Activated naive CD4-positive, alpha-beta T cell treated with anti-CD3 and anti-CD28 coated beads for 36 hours (primary cell): ENCODE measurements at regions not wholly inside any gene's neighbourhood (a gene's known extent, or its start where the extent isn't known, plus 50 kb on each side); places are given as distances from the start of the nearest gene placed in this dataset.

Experiments
- CTCF ChIA-PET: fragments of 350-600 bp; sonication (Branson Sonifier 250); formaldehyde crosslinking; loops from one replicate; lab custom pipeline; 2021; ENCODE audit warnings: antibody characterized with exemption; lab: Charles Lee
- DNase-seq: peaks from one replicate; pipeline ENCODE4 v3.0.0-alpha.2; 2020
- H3K27ac Mint-ChIP-seq: one replicate; pipeline ENCODE4 v1.8.0; 2021; ENCODE audit warnings: mild to moderate bottlenecking, mixed read lengths
- H3K27me3 Mint-ChIP-seq: one replicate; pipeline ENCODE4 v1.8.0; 2021; ENCODE audit warnings: low read depth, mixed read lengths
- H3K36me3 Mint-ChIP-seq: one replicate; pipeline ENCODE4 v1.8.0; 2021; ENCODE audit warnings: low read depth, mixed read lengths
- H3K4me1 Mint-ChIP-seq: one replicate; pipeline ENCODE4 v1.8.0; 2021; ENCODE audit warnings: low read depth, mixed read lengths
- H3K4me3 Mint-ChIP-seq: one replicate; pipeline ENCODE4 v1.8.0; 2021; ENCODE audit warnings: mild to moderate bottlenecking, moderate library complexity, mixed read lengths
- H3K9me3 Mint-ChIP-seq: one replicate; pipeline ENCODE4 v1.8.0; 2021; ENCODE audit warnings: mixed read lengths
- intact Hi-C: fragments of 100-400 bp; cut with micrococcal nuclease; formaldehyde crosslinking; loops from one replicate; pipeline ENCODE4 v1.15.1; 2023

DNA sequence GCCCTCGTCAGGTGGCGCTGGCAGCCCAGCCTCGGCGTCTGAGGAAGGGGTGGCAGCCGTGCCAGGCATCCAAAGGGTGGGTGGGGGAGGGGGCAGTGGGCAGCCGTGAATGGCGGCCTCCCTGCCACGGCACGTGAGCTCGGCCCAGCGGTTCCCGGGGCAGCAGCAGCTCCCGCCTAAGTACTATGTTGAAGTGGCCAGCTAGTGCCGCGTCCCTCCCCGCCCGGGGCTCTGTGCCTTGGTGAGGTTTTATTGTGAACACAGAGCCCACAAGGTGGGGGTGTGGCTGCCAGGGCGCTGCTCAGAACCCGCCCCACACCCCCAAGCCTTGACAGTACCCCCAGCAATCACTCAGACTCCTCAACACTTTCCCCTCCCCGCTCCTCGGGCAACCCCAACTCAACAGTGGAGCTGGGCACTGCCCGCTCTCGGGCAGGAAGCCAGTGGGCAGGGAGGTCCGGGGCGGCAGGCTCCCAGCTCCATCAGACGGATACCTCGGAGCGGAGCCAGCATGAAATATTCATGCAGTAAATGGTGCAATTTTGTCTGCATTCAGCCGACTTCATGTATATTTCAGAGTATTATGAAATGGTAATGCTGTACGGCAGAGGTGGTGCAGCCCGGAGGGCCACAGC, 80.4 kb downstream of the ENGASE start:
- DNase-seq: no peak
- H3K4me3 Mint-ChIP-seq: no peak overlapping the region
- H3K4me1 Mint-ChIP-seq: no peaks in the 10 kb centered on the region
- no peak overlapping the region for H3K27ac Mint-ChIP-seq
- CTCF ChIA-PET: no interaction called here
- H3K9me3 Mint-ChIP-seq: no peaks in the 10 kb centered on the region
- peaks cover 2% of the 10 kb centered on the region for H3K27me3 Mint-ChIP-seq
- H3K36me3 Mint-ChIP-seq: no peaks in the 10 kb centered on the region
- intact Hi-C loops: no loop called here

- no peak overlapping the region for H3K4me3 Mint-ChIP-seq
- CTCF ChIA-PET: no interaction called here
- intact Hi-C loops: no loop called here
- H3K9me3 Mint-ChIP-seq: no peaks in the 10 kb centered on the region
- DNase-seq: no peak
- H3K27ac Mint-ChIP-seq: no peak overlapping the region
- H3K36me3 Mint-ChIP-seq: no peaks in the 10 kb centered on the region
- no peaks in the 10 kb centered on the region for H3K4me1 Mint-ChIP-seq
- H3K27me3 Mint-ChIP-seq: peaks cover 2% of the 10 kb centered on the region
Measured at GRCh38 chr17:79154446-79154845, 79.8 kb downstream of the ENGASE start.

- Mint-ChIP-seq H3K27me3 (peaks cover 2% of the 10 kb centered on the region), H3K4me1 (no peaks in the 10 kb centered on the region), H3K36me3 (no peaks in the 10 kb centered on the region), H3K4me3 (no peak overlapping the region), H3K27ac (no peak overlapping the region), H3K9me3 (no peaks in the 10 kb centered on the region)
- intact Hi-C loops: no loop called here
- no peak for DNase-seq
- CTCF ChIA-PET: no interaction called here
Measured at GRCh38 chr17:79153367-79154130, 78.9 kb downstream of the ENGASE start.

GRCh38 chr17:79152636-79153035, 78.0 kb downstream of the ENGASE start:
- peaks cover 2% of the 10 kb centered on the region for H3K27me3 Mint-ChIP-seq

DNA sequence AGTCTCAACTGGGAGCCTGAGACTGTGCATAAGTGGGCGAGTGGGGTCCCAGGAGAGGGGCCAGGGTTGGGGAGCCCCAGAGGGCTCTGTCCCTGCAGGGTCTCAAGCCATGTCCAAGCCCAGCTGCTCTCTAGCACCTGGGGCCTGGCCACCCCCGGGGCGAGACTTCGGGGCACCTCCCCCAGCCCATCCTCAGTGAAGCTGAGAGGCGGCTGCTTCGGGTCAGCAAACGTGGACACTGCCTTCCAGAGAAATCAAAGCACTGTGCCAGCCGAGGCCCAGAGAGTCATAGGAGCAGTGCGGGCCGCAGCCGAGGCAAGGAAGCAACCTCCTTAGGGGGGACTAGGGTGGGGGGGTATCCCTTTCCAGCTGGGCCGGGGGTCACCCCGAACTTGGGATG, 77.5 kb downstream of the ENGASE start:
- no peaks in the 10 kb centered on the region for H3K4me1 Mint-ChIP-seq
- CTCF ChIA-PET: no interaction called here
- DNase-seq: no peak
- no peaks in the 10 kb centered on the region for H3K36me3 Mint-ChIP-seq
- no peak overlapping the region for H3K27ac Mint-ChIP-seq
- no peaks in the 10 kb centered on the region for H3K9me3 Mint-ChIP-seq
- intact Hi-C loops: no loop called here
- H3K4me3 Mint-ChIP-seq: no peak overlapping the region
- peaks cover 2% of the 10 kb centered on the region for H3K27me3 Mint-ChIP-seq

More at GRCh38 chr17:79152636-79153035, 78.0 kb downstream of the ENGASE start:
- H3K4me1 Mint-ChIP-seq: no peaks in the 10 kb centered on the region
- intact Hi-C loops: no loop called here
- CTCF ChIA-PET: no interaction called here
- no peak overlapping the region for H3K27ac Mint-ChIP-seq
- no peaks in the 10 kb centered on the region for H3K9me3 Mint-ChIP-seq
- H3K4me3 Mint-ChIP-seq: no peak overlapping the region
- no peaks in the 10 kb centered on the region for H3K36me3 Mint-ChIP-seq
- DNase-seq: no peak

DNA sequence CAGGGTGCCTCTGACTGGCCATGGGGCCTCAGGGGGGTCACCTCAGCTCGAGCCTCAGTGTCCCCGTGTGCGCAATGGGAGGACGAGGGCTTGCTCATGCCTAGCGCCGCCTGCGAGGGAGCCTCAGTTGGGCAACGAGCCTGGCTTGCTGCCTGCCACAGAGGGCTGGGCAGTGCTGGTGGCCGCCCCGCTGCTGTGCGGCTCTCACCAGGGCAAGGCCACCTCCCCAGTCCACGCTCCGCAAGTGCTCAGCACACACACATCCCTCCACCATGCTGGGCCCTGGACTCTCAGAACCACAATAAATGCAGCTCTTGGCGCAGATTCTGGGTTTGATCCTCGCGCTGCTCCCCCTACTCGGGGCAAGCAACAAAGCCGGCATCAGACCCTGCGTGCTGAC, 76.2 kb downstream of the ENGASE start:
- intact Hi-C loops: no loop called here
- no peaks in the 10 kb centered on the region for H3K36me3 Mint-ChIP-seq
- DNase-seq: no peak
- no peaks in the 10 kb centered on the region for H3K9me3 Mint-ChIP-seq
- no peak overlapping the region for H3K4me3 Mint-ChIP-seq
- H3K4me1 Mint-ChIP-seq: no peaks in the 10 kb centered on the region
- H3K27me3 Mint-ChIP-seq: peaks cover 2% of the 10 kb centered on the region
- H3K27ac Mint-ChIP-seq: no peak overlapping the region
- CTCF ChIA-PET: no interaction called here

DNA sequence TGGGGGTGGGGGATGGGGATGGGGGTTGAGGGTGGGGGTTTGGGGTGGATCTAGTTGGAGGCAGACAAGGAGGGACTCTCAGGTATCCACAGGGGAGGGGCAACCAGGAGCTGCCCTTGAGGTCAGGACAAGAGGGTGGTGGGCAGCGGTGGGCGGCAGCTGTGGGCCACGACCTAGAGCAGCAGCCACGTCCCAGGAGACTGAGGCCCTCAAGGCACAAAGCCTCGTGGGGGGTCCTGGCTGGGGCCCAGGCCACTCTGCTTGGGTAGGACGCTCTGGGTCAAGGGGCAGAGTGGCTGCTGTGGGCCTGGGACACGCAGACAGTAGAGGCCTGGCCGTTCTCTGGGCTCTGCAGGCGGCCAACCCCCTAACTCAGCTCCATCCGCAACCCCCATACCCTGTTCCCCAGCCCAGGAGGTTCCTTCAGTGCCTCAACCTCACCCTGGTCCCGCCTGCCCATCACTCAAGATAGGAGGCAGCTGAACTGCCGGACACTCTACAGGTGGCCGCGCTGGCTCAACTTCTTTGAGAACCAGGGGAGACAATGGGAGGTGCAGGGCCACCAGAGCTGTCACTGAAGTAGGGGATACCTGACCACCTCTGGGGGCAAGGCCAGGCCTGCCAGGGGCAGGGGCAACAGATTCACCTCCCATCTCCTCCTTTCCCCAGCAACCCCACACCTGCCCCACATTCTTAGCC, 75.6 kb downstream of the ENGASE start:
- Mint-ChIP-seq H3K27ac (no peak overlapping the region), H3K4me1 (no peaks in the 10 kb centered on the region), H3K4me3 (no peak overlapping the region), H3K27me3 (peaks cover 2% of the 10 kb centered on the region), H3K36me3 (no peaks in the 10 kb centered on the region), H3K9me3 (no peaks in the 10 kb centered on the region)
- no peak for DNase-seq
- intact Hi-C loops: no loop called here
- CTCF ChIA-PET: interaction anchor here (0.6 kb wide), 1 partner anchor 165 kb away, joined by 3 read pairs; no protein-coding TSS in a partner anchor

GRCh38 chr17:79148584-79148983, 74.0 kb downstream of the ENGASE start:
- intact Hi-C loops: no loop called here
- Mint-ChIP-seq H3K4me3 (no peak overlapping the region), H3K27ac (no peak overlapping the region), H3K36me3 (no peaks in the 10 kb centered on the region), H3K27me3 (peaks cover 2% of the 10 kb centered on the region), H3K4me1 (no peaks in the 10 kb centered on the region), H3K9me3 (no peaks in the 10 kb centered on the region)
- CTCF ChIA-PET: no interaction called here
- no peak for DNase-seq

- H3K9me3 Mint-ChIP-seq: no peaks in the 10 kb centered on the region
- no peak overlapping the region for H3K4me3 Mint-ChIP-seq
- intact Hi-C loops: no loop called here
- peaks cover 2% of the 10 kb centered on the region for H3K27me3 Mint-ChIP-seq
- CTCF ChIA-PET: no interaction called here
- no peak for DNase-seq
- H3K27ac Mint-ChIP-seq: no peak overlapping the region
- H3K36me3 Mint-ChIP-seq: no peaks in the 10 kb centered on the region
- H3K4me1 Mint-ChIP-seq: no peaks in the 10 kb centered on the region
Measured at GRCh38 chr17:79147746-79148506, 73.3 kb downstream of the ENGASE start.

DNA sequence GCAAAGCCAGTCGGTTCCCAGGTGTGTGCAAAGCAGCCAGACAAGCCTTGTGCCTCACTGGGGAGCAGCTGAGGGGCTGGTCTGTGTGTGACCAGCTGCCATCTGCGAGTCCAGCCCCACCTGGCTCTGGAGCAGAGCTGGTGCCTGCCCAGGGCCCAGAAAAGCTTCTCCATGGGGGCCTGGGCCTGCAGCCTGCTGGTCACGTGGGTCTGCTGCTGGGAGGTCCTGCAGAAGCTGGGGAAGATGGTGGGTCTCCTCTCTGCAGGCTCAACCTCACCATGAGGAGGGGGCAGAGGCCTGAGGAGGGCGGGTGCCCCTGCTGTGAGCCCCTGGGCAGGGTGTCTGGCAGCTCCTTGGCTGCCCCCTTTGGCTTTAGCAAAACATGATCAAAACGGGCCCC, 71.9 kb downstream of the ENGASE start:
- Mint-ChIP-seq H3K4me1 (no peaks in the 10 kb centered on the region), H3K36me3 (no peaks in the 10 kb centered on the region), H3K27ac (no peak overlapping the region), H3K27me3 (peaks cover 2% of the 10 kb centered on the region), H3K4me3 (no peak overlapping the region), H3K9me3 (no peaks in the 10 kb centered on the region)
- no peak for DNase-seq
- CTCF ChIA-PET: no interaction called here
- intact Hi-C loops: no loop called here

DNA sequence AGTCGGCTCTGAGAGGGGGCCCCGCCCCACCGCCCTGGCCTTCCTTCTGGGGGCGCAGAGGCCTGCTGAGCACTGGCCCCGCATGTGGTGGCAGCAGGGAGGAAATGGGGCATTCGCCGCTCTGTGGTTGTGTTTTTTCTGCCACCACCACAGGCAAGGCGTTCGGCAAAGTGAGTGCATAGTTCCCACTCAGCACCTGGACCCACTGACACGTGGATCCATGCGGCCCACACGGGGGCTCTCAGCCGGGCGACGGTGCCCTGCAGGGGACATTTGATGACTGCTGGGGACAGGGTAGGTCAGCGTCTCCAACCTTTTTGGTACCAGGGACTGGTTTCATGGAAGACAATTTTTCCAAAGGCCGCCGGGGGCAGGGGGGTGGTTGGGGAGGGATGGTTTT, 70.9 kb downstream of the ENGASE start:
- intact Hi-C loops: no loop called here

DNA sequence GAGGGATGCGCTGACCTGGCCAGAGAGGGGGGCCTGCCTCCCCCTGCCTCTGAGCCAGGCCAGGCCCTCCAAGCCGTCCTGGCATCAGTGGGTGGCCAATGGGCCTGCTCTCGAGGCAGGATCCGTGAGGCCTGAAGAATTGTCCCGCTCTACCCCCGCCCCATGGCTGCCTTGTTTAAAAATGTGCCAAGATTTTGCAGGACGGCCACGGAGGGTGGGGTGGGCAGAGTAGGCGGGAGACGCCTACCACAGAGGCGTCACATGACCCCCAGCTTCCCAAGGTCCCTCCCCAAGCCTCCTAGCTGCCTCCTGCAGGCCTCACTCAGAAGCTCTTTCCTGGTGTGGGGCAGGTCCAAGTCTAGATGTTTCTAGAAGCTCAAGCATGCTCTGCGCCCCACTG, 69.5 kb downstream of the ENGASE start:
- H3K9me3 Mint-ChIP-seq: no peaks in the 10 kb centered on the region
- intact Hi-C loops: no loop called here
- no peak overlapping the region for H3K27ac Mint-ChIP-seq
- no peak for DNase-seq
- H3K27me3 Mint-ChIP-seq: no peaks in the 10 kb centered on the region
- H3K36me3 Mint-ChIP-seq: no peaks in the 10 kb centered on the region
- H3K4me3 Mint-ChIP-seq: no peak overlapping the region
- no peaks in the 10 kb centered on the region for H3K4me1 Mint-ChIP-seq
- CTCF ChIA-PET: no interaction called here

More for the DNA sequence above, 70.9 kb downstream of the ENGASE start:
- Mint-ChIP-seq H3K4me1 (no peaks in the 10 kb centered on the region), H3K27me3 (peaks cover 2% of the 10 kb centered on the region), H3K27ac (no peak overlapping the region), H3K36me3 (no peaks in the 10 kb centered on the region), H3K4me3 (no peak overlapping the region), H3K9me3 (no peaks in the 10 kb centered on the region)
- CTCF ChIA-PET: no interaction called here
- no peak for DNase-seq
